SIG-M5 (cell line): ENCODE measurements at regions not wholly inside any gene's neighbourhood (a gene's known extent, or its start where the extent isn't known, plus 50 kb on each side); places are given as distances from the start of the nearest gene placed in this dataset.
"Not testable (repeated sequence)": the region's sequence is repeated elsewhere in the genome, so short reads cannot be mapped to it uniquely, and the experiment has no call there.

Source experiments
- DNase-seq: peaks from one replicate; lab custom pipeline; 2025; lab: John Stamatoyannopoulos, UW

DNA sequence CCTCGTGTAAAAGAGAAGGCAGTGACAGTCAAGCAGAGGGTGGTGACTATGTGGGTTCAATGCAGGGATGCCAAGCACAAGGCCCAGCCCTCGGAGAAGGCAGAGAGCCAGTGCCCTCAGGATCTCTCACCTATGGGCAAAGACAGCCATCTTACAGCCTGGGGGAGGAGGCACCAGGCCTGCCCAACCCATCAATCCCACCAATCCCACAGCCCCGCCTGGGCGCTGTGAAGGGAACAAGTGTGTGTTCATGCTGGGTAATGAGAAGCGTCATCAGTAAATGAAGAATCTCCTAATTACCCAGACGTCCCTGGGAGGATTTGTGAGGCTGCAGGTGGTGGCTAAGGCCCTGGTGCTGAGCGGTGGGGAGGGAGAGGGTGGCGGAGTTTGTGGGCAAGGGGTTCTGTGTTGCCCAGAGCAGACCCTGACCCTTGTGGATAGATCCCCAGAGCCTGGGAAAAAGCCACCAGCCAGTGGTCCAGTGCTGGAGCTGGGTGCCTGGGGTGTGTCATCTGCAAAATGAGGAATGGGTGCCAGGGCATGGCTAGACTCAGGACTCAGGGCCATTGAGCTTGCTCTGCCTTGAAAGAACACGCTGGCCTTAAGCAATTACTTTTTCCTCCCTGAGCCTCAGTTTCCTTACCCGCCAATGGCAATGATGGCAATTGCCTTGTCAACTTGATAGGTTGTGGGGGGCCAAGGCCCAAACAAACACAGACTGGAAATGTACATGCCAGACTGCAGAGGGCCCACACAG is 128.1 kb upstream of the UNC5B start:
- DNase-seq = no peak

DNA sequence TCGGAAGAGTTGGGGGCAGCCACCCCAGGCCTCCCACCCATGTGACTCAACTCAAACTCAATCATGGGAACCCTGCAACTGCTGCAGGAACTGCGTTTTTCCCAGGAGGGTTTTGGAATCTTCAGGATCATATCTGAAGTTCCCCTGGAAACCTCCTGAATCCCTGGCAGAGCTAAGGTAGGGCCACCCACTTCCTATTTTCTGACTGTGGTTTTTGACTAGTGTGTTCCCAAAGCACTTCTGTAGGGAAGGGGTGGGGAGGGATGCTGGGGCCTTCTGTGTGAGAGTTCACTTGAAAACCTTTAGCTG is 127.6 kb upstream of the UNC5B start:
- DNase-seq = no peak

DNA sequence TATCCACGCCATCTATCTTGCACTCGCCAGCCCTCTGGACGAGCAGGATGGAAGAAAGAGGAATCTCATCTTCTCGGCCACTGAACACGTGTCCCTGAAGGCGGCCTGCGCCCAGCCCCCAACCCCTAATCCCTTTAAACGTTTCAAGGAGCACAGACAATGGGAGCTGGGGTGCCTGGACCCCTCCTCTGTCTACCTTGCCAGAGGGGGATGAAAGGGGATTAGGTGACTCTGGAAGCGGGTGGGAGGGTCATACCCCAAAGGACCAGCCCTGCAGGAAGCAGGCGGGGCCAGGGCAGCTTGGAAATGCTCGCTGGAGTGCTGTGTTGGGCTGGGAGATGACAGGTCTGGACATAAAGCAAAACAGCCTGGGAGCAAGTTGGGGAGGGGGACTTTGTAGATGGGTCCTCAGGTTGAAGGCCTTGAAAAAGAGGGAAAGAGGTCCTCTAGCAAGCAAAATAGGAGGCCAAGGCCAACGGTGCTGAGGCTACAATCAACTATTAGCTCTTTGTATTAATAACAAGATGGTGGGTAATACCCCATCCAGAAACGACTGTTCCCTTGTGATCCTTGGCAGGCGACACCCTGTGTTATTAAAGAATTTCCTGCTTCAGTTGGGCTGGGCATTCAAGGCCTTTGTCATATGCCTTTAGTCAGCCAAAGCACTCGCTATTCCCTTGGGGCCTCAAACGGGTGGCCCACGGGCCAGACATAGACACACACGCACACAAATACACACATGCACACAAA is 126.5 kb upstream of the UNC5B start:
- DNase-seq = no peak

GRCh38 chr10:71086439-71087080 is 125.8 kb upstream of the UNC5B start:
- no peak for DNase-seq

DNA sequence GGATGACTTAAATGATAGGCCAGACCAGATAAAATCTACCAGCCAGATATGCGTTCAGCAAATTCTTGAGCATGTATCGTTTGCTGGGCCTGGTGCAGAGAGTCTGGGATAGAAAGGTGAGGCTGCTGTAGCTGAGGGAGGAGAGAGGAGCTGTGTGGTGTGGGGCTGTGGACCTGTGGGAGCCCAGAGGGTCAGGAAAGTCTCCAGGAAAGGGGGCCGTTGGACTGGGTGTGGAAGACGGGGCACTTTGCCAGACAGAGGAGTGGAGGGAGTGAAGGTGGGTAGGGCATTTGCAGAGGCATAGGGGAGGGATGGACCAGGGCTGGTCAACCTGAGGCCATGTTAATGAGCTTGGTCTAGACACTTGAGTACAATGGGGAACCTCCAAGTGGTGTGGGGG is 124.7 kb upstream of the UNC5B start:
- no peak for DNase-seq

DNA sequence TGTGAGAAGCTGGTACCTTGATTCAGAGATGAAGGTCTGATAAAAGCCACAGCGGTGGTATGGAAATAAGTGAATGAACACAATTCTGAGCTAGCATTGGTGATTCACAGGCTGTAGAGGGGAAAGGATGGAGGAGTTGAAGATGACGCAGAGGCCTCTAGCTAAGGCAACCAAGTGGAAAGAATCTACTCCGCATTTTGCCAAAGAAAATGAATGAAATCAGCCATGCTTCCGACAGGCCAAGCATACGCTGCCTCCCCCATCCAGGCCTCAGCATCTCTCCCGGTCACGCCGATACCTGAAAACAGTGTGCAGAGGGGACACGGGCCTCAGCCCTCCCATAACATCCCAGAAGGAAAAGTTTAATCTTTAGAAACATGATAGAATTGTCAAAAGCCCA is 124.3 kb upstream of the UNC5B start:
- no peak for DNase-seq

DNA sequence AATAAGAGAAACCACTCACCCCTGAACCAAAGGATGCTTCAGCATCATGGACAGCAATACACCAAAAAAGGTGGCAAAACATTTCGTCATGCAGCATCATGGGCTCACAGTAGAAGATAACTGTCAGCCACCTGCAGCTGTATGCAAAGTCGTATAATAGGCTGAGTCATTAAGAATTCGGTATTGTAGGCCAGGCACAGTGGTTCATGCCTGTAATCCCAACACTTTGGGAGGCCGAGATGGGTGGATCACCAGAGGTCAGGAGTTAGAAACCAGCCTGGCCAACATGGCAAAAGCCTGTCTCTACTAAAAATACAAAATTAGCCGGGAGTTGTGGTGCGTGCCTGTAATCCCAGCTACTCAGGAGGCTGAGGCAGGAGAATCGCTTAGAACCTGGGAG is 123.8 kb upstream of the UNC5B start:
- DNase-seq = not testable (repeated sequence)

DNA sequence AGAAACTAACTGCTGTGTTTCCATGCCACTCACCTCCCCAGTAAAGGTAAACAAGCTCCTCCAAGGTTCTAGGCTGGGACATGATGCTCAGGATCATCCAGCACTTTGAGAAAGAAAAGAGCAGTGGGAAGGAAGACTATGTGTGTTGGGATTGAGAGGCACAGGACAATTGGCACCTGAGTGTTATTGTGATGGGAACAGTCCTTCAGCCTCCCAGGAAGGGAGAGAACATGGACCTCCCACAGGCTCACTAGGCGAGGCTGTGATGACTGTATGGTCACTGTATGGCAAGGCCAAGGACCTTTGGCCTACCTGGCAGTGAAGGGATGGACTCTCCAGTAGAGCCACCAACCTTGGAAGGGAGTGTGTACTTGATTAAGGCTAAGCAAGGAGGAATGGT is 123.2 kb upstream of the UNC5B start:
- DNase-seq = no peak

DNA sequence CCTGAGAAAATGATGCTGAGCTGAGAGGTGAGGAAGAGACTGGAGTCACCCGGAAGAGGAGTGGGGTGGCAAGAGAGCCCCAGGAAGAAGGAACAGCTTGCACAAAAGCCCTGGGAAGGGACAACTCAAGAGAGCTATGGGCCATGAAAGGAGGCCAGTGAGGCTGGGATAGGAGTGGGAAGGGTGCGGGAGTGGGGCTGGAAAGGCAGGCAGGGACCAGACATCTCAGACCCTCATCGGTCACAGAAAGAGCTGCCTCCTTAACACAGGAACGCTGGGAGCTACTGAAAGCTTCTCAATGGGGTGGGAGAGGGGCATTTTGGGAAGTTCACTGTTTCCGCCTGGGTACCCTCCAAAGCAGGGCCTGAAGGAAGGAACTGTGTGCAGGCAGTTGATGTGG is 122.0 kb upstream of the UNC5B start:
- no peak for DNase-seq

- no peak for DNase-seq
Observed at GRCh38 chr10:71090801-71091200, 121.6 kb upstream of the UNC5B start.

GRCh38 chr10:71092812-71093401 is 119.5 kb upstream of the UNC5B start:
- DNase-seq = no peak

DNA sequence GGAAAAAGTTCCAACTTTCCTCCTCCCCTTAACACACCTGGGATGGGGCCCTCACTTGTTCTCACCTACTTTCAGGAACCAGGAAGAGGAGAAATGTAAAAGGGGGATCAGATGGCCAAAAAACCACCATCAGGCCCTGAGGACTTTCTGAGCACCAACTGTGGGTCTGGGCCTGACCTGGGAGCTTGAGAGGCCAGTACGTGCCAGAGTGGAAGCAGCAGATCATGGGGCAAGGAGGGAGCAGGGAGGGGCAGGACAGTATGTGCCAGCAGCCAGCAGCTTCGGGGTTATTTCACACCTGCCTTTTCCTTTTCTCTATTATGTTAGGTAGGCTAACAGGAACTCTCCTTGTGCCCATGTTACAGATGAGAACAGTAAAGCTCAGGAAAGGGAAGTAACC is 118.8 kb upstream of the UNC5B start:
- no peak for DNase-seq

GRCh38 chr10:71094712-71095390 is 117.5 kb upstream of the UNC5B start:
- DNase-seq = no peak

GRCh38 chr10:71099731-71100361 is 112.5 kb upstream of the UNC5B start:
- DNase-seq = no peak

DNA sequence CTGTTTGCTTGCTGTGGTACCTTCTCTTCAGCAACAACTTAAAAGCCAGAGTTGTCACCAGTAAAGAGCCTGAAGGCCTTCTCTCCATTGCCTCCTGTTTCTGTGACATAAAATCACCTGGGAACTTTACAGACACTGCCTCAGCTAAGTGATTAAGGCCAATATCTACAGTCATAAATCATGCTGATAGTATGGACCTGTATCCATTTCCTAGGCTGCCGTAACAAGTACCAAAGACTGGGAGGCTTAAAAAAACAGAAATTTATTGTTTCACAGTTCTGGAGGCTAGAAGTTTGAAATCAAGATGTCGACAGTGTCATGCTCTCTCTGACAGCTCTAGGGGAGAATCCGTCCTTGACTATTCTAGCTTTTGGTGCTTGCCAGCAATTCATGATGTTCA is 108.4 kb upstream of the UNC5B start:
- no peak for DNase-seq

- DNase-seq = not testable (repeated sequence)
Observed at GRCh38 chr10:71106151-71106550, 106.2 kb upstream of the UNC5B start.

DNA sequence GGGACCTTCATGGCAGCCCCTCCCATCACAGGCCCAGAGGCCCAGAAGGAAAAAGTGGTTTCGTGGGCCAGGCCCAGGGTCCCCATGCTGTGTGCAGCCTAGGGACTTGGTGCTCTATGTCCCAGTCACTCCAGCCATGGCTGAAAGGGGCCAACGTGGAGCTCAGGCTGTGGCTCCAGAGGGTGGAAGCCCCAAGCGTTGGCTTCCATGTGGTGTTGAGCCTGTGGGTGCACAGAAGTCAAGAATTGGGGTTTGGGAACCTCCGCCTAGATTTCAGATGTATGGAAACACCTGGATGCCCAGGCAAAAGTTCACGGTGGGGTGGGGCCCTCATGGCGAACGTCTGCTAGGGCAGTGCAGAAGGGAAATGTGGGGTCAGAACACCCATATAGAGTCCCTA is 105.3 kb upstream of the UNC5B start:
- DNase-seq = not testable (repeated sequence)

DNA sequence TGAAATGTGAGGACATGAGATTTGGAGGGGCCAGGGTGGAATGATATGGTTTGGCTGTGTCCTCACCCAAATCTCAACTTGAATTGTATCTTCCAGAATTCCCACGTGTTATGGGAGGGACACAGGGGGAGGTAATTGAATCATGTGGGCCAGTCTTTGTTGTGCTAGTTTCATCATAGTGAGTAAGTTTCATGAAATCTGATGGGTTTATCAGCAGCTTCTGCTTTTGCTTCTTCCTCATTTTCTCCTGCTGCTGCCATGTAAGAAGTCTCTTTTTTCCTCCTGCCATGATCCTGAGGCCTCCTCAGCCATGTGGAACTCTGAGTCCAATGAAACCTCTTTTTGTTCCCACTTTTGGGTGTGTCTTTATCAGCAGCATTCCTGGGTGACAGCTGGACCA is 104.3 kb upstream of the UNC5B start:
- DNase-seq = peak; percentile 48

DNA sequence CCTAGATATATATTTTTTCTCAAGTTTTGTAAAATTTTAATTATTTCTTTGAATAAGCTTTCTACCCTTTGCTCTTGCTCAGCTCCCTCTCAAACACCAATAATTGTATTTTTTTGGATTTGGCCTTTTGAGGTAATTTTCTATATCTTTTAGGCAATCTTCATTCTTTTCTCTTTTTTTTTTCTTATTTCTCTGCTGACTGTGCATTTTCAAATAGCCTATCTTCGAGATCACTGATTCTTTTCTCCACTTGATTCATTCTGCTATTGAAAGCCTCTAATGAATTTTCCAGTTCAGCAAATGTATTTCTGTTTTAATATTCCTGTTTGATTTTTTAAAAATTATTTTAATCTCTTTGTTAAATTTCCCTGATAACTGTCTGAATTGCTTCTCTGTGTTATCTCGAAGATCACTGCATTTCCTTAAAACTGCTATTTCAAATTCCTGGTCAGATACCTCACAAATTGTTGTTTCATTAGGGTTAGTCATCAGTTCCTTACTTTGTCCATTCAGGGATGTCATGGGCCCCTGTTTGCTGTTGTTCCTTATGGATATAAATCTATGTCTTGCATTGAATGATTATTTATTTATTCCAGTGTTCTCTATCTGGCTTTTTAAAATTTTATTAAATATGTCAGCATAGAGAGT is 100.1 kb upstream of the UNC5B start:
- no peak for DNase-seq

DNA sequence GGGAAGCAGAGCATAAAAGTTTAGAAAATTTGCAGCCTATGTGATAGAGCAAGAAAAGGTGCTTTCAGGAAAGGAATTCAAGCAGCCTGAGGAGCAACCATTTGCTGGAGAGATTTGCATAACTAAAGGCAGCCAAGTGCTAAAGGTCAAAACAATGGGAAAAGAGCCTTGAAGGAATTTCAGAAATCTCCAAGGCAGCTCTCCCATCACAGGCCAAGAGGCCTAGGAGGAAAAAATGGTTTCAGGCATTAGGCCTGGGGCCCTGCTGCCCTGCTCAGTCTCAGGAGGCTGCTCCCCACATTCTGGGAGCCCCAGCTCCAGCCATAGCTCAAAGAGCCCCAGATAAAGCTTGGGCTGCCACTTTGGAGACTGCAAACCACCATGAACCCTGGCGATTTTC is 95.9 kb upstream of the UNC5B start:
- DNase-seq = no peak

GRCh38 chr10:71117589-71117988 is 94.8 kb upstream of the UNC5B start:
- not testable (repeated sequence) for DNase-seq
